ENCODE measurements at regions not wholly inside any gene's neighbourhood (a gene's known extent, or its start where the extent isn't known, plus 50 kb on each side); places are given as distances from the start of the nearest gene placed in this dataset.

- DNase-seq (ENCODE audit: low spot score): no peak
- TF ChIP-seq CTCF (IDR thresholded peaks at IDR 0.05): no peak
- no peak overlapping the region for H3K27ac Mint-ChIP-seq (ENCODE audit: unreplicated experiment)
- peaks cover 19% of the 10 kb centered on the region for H3K9me3 Mint-ChIP-seq (ENCODE audit: low read depth)
- H3K4me1 Mint-ChIP-seq (ENCODE audit: low read depth): no peaks in the 10 kb centered on the region
- peaks cover 2% of the 10 kb centered on the region for H3K36me3 Mint-ChIP-seq (ENCODE audit: low read depth)
- no peak overlapping the region for H3K4me3 Mint-ChIP-seq (ENCODE audit: unreplicated experiment)
- H3K27me3 Mint-ChIP-seq (ENCODE audit: low read depth): peaks cover 4% of the 10 kb centered on the region
Measured at GRCh38 chr16:55091871-55092230, 161.2 kb downstream of the IRX5 start.

- Mint-ChIP-seq H3K36me3 (ENCODE audit: low read depth) (no peaks in the 10 kb centered on the region), H3K27me3 (ENCODE audit: low read depth) (peaks cover 6% of the 10 kb centered on the region), H3K27ac (ENCODE audit: unreplicated experiment) (no peak overlapping the region), H3K4me3 (ENCODE audit: unreplicated experiment) (no peak overlapping the region), H3K9me3 (ENCODE audit: low read depth) (peaks cover 8% of the 10 kb centered on the region), H3K4me1 (ENCODE audit: low read depth) (peaks cover 8% of the 10 kb centered on the region)
- TF ChIP-seq CTCF (IDR thresholded peaks at IDR 0.05): no peak
- DNase-seq (ENCODE audit: low spot score): no peak
Measured at GRCh38 chr16:55100100-55100499, 169.4 kb downstream of the IRX5 start.

GRCh38 chr16:55101026-55101425, 170.4 kb downstream of the IRX5 start:
- Mint-ChIP-seq H3K9me3 (ENCODE audit: low read depth) (peaks cover 8% of the 10 kb centered on the region), H3K4me3 (ENCODE audit: unreplicated experiment) (no peak overlapping the region), H3K4me1 (ENCODE audit: low read depth) (peaks cover 8% of the 10 kb centered on the region), H3K27ac (ENCODE audit: unreplicated experiment) (no peak overlapping the region), H3K27me3 (ENCODE audit: low read depth) (peaks cover 6% of the 10 kb centered on the region), H3K36me3 (ENCODE audit: low read depth) (no peaks in the 10 kb centered on the region)
- DNase-seq (ENCODE audit: low spot score): no peak
- no peak for TF ChIP-seq CTCF (IDR thresholded peaks at IDR 0.05)

GRCh38 chr16:55102077-55102476, 171.4 kb downstream of the IRX5 start:
- H3K9me3 Mint-ChIP-seq (ENCODE audit: low read depth): peaks cover 8% of the 10 kb centered on the region
- H3K27me3 Mint-ChIP-seq (ENCODE audit: low read depth): peaks cover 11% of the 10 kb centered on the region
- no peak overlapping the region for H3K27ac Mint-ChIP-seq (ENCODE audit: unreplicated experiment)
- H3K4me1 Mint-ChIP-seq (ENCODE audit: low read depth): peaks cover 8% of the 10 kb centered on the region
- H3K4me3 Mint-ChIP-seq (ENCODE audit: unreplicated experiment): no peak overlapping the region
- H3K36me3 Mint-ChIP-seq (ENCODE audit: low read depth): no peaks in the 10 kb centered on the region
- TF ChIP-seq CTCF (IDR thresholded peaks at IDR 0.05): no peak
- DNase-seq (ENCODE audit: low spot score): no peak

- Mint-ChIP-seq H3K36me3 (ENCODE audit: low read depth) (no peaks in the 10 kb centered on the region), H3K4me1 (ENCODE audit: low read depth) (peaks cover 8% of the 10 kb centered on the region), H3K27me3 (ENCODE audit: low read depth) (peaks cover 9% of the 10 kb centered on the region), H3K9me3 (ENCODE audit: low read depth) (peaks cover 8% of the 10 kb centered on the region), H3K4me3 (ENCODE audit: unreplicated experiment) (no peak overlapping the region), H3K27ac (ENCODE audit: unreplicated experiment) (no peak overlapping the region)
- no peak for DNase-seq (ENCODE audit: low spot score)
- no peak for TF ChIP-seq CTCF (IDR thresholded peaks at IDR 0.05)
Measured at GRCh38 chr16:55102531-55102930, 171.9 kb downstream of the IRX5 start.
